ENCODE measurements at regions not wholly inside any gene's neighbourhood (a gene's known extent, or its start where the extent isn't known, plus 50 kb on each side); places are given as distances from the start of the nearest gene placed in this dataset.

DNA sequence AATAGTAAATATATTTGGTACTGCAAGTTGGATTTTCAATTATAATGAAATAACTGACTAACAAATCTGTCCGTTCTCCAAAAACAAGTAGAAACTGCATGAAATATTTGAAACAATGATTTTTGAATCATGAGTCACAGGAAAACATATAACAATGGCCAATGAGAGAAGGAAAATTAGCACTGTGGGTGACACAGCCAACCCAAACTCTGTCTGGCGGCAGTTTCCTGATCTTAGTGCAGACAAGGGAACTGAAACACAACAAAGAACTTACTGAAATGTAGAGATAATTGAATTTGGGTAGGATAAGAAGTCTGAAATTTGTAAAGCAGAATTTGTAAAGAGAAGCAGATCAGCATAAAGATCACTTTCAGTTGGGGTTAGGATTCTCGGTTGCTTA, 2743.3 kb upstream of the PCDH20 start:
- TF ChIP-seq CTCF (IDR thresholded peaks at IDR 0.05) (no peak), POLR2AphosphoS5 (IDR thresholded peaks at IDR 0.05) (no peak)

Data from prostate gland (tissue), 2 donors.